GM23338 (cell line): ENCODE measurements at regions not wholly inside any gene's neighbourhood (a gene's known extent, or its start where the extent isn't known, plus 50 kb on each side); places are given as distances from the start of the nearest gene placed in this dataset.

Source experiments
- ATAC-seq: fragments of 200-7000 bp; cut with Tn5 transposase; 3 replicates; pipeline ENCODE4 v1.9.1; 2020
- DNase-seq: peaks from one replicate; pipeline ENCODE4 v3.0.0-alpha.2; 2015; ENCODE audit warnings: low spot score
- H2AFZ ChIP-seq: fragments of 200-600 bp; sonication (generic); 2 replicates; pipeline ENCODE4 v1.8.0; 2016; ENCODE audit warnings: antibody characterized with exemption, mild to moderate bottlenecking, moderate library complexity
- H3F3A ChIP-seq: fragments of 200-600 bp; sonication (generic); replicated peaks from 2 replicates; pipeline ENCODE4 v1.8.0; 2017; ENCODE audit warnings: antibody characterized with exemption, mixed run types, low read depth
- H3K27ac ChIP-seq: fragments of 200-600 bp; sonication (generic); 2 replicates; pipeline ENCODE4 v1.6.1; 2016; ENCODE audit warnings: low read depth
- H3K27me3 ChIP-seq: fragments of 200-600 bp; sonication (generic); 2 replicates; pipeline ENCODE4 v1.8.0; 2016; ENCODE audit warnings: mild to moderate bottlenecking, mixed run types, moderate library complexity; ENCODE audit not compliant: insufficient read depth
- H3K36me3 ChIP-seq: fragments of 200-600 bp; sonication (generic); 2 replicates; pipeline ENCODE4 v1.8.0; 2016; ENCODE audit warnings: mild to moderate bottlenecking; ENCODE audit not compliant: insufficient read depth
- H3K4me1 ChIP-seq: fragments of 200-600 bp; sonication (generic); 2 replicates; pipeline ENCODE4 v1.8.0; 2016; ENCODE audit warnings: mild to moderate bottlenecking, moderate library complexity; ENCODE audit not compliant: insufficient read depth
- H3K4me2 ChIP-seq: fragments of 200-600 bp; sonication (generic); 2 replicates; pipeline ENCODE4 v1.7.1; 2017; ENCODE audit warnings: mixed run types
- H3K4me3 ChIP-seq: fragments of 200-600 bp; sonication (generic); 2 replicates; pipeline ENCODE4 v1.6.1; 2016; ENCODE audit warnings: mixed run types
- H3K79me2 ChIP-seq: fragments of 200-600 bp; sonication (generic); replicated peaks from 2 replicates; pipeline ENCODE4 v1.8.0; 2017; ENCODE audit warnings: mild to moderate bottlenecking; ENCODE audit not compliant: insufficient read depth
- H3K9me2 ChIP-seq: fragments of 200-600 bp; sonication (generic); 2 replicates; pipeline ENCODE4 v1.8.0; 2017; ENCODE audit not compliant: insufficient read depth
- H4K20me1 ChIP-seq: fragments of 200-600 bp; sonication (generic); replicated peaks from 2 replicates; pipeline ENCODE4 v1.8.0; 2017; ENCODE audit warnings: mild to moderate bottlenecking; ENCODE audit not compliant: insufficient read depth
- H3K27ac Mint-ChIP-seq: 2 replicates; pipeline ENCODE4 v1.8.0; 2020; ENCODE audit warnings: inconsistent platforms, mild to moderate bottlenecking, moderate library complexity, mixed read lengths
- H3K27me3 Mint-ChIP-seq: 3 replicates; pipeline ENCODE4 v1.8.0; 2022; ENCODE audit warnings: low read depth, mild to moderate bottlenecking, moderate library complexity, mixed read lengths, inconsistent platforms; ENCODE audit not compliant: insufficient read depth, poor library complexity
- H3K36me3 Mint-ChIP-seq: 3 replicates; pipeline ENCODE4 v1.8.0; 2021; ENCODE audit warnings: low read depth, mild to moderate bottlenecking, inconsistent platforms, moderate library complexity, mixed read lengths
- H3K4me1 Mint-ChIP-seq: 3 replicates; pipeline ENCODE4 v1.8.0; 2020; ENCODE audit warnings: mild to moderate bottlenecking, inconsistent platforms, mixed read lengths
- H3K4me3 Mint-ChIP-seq: 3 replicates; pipeline ENCODE4 v1.8.0; 2021; ENCODE audit warnings: moderate library complexity, mild to moderate bottlenecking, inconsistent platforms, mixed read lengths
- H3K9me3 Mint-ChIP-seq: 3 replicates; pipeline ENCODE4 v1.8.0; 2020; ENCODE audit warnings: moderate library complexity, mild to moderate bottlenecking, inconsistent platforms, mixed read lengths
- CREB1 ChIP-seq: fragments of 250-450 bp; sonication (Bioruptor Pico); IDR thresholded peaks from 2 replicates; pipeline ENCODE4 v1.5.0; 2020; ENCODE audit warnings: low read depth, mild to moderate bottlenecking, moderate library complexity
- CTCF ChIP-seq, 2 experiments: fragments of 200-600 bp in 1 of 2; sonication (generic) in 1 of 2; conservative IDR thresholded peaks; 2 replicates each; pipeline versions ENCODE4 v1.5.1 to v1.6.1; 2016 to 2017; ENCODE audit warnings: antibody characterized with exemption in 2 of 2, low read depth in 2 of 2, mild to moderate bottlenecking in 2 of 2, moderate library complexity in 1 of 2
- ETS1 ChIP-seq: IDR thresholded peaks from 2 replicates; pipeline ENCODE4 v1.6.1; 2016; ENCODE audit warnings: antibody characterized with exemption
- EZH2 ChIP-seq: fragments of 200-600 bp; sonication (generic); IDR thresholded peaks from one replicate; pipeline ENCODE4 v1.8.0; 2017; ENCODE audit warnings: antibody characterized with exemption, mild to moderate bottlenecking, low read depth; ENCODE audit not compliant: unreplicated experiment
- EZH2phosphoT487 ChIP-seq: fragments of 200-600 bp; sonication (generic); IDR thresholded peaks from one replicate; pipeline ENCODE4 v1.8.1; 2018; ENCODE audit warnings: antibody characterized with exemption; ENCODE audit not compliant: unreplicated experiment
- NANOG ChIP-seq: IDR thresholded peaks from 2 replicates; pipeline ENCODE4 v1.6.1; 2016; ENCODE audit warnings: antibody characterized with exemption, borderline replicate concordance
- REST ChIP-seq: IDR thresholded peaks from one replicate; pipeline ENCODE4 v1.6.1; 2018; ENCODE audit warnings: antibody characterized with exemption; ENCODE audit not compliant: unreplicated experiment
- STAT1 ChIP-seq: IDR thresholded peaks from one replicate; pipeline ENCODE4 v1.6.1; 2016; ENCODE audit warnings: antibody characterized with exemption; ENCODE audit not compliant: unreplicated experiment
- ZNF331 ChIP-seq: fragments of 250-450 bp; sonication (Bioruptor Pico); IDR thresholded peaks from 2 replicates; pipeline ENCODE4 v1.5.0; 2020; ENCODE audit warnings: low read depth, mild to moderate bottlenecking, moderate library complexity
- ZNF462 ChIP-seq: fragments of 250-450 bp; sonication (Bioruptor Pico); IDR thresholded peaks from 2 replicates; pipeline ENCODE4 v1.5.0; 2020; ENCODE audit warnings: mild to moderate bottlenecking, moderate library complexity

GRCh38 chr1:194698908-194699318 lies 1512.5 kb upstream of the B3GALT2 start (continued):
- TF ChIP-seq ZNF462 (CRISPR knock-in tag) (no peak), CREB1 (CRISPR knock-in tag) (no peak), CTCF (conservative IDR thresholded peaks at IDR 0.05; ENCODE audit: low read depth in 2 of 2) (no peak), EZH2phosphoT487 (no peak), NANOG (no peak)

GRCh38 chr1:194693244-194693643 lies 1506.8 kb upstream of the B3GALT2 start:
- Histone ChIP-seq H3K36me3 (no peaks in the 10 kb centered on the region), H4K20me1 (no peaks in the 10 kb centered on the region), H3K4me2 (no peak overlapping the region), H2AFZ (no peak overlapping the region), H3K79me2 (no peaks in the 10 kb centered on the region), H3K4me1 (no peaks in the 10 kb centered on the region), H3K9me2 (no peaks in the 10 kb centered on the region), H3K27me3 (no peaks in the 10 kb centered on the region), H3K4me3 (no peak overlapping the region), H3K27ac (no peak overlapping the region), H3F3A (no peaks in the 10 kb centered on the region)
- Mint-ChIP-seq H3K4me3 (no peak overlapping the region), H3K36me3 (no peaks in the 10 kb centered on the region), H3K27me3 (no peaks in the 10 kb centered on the region), H3K9me3 (no peaks in the 10 kb centered on the region), H3K27ac (no peak overlapping the region), H3K4me1 (no peaks in the 10 kb centered on the region)
- DNase-seq (no peak), ATAC-seq (no peak)
- TF ChIP-seq ZNF331 (CRISPR knock-in tag) (no peak), CTCF (conservative IDR thresholded peaks at IDR 0.05; ENCODE audit: low read depth in 2 of 2) (no peak), STAT1 (no peak), ETS1 (no peak), REST (no peak), CREB1 (CRISPR knock-in tag) (no peak), NANOG (no peak), EZH2 (no peak)
